OCI-LY7 (cell line): ENCODE measurements at regions not wholly inside any gene's neighbourhood (a gene's known extent, or its start where the extent isn't known, plus 50 kb on each side); places are given as distances from the start of the nearest gene placed in this dataset.

Experiments
- BruUV-seq: library from RNA; stranded (reverse); fragments of 400-500 nt; replicated peaks from 2 replicates; lab custom pipeline; 2021; lab: Mats Ljungman, UMichigan
- CTCF ChIA-PET: fragments of 300-600 bp; sonication (Branson Sonifier 250); formaldehyde crosslinking; loops from one replicate; lab custom pipeline; 2022; ENCODE audit warnings: antibody characterized with exemption; ENCODE audit not compliant: unreplicated experiment; lab: Charles Lee
- POLR2A ChIA-PET: fragments of 300-600 bp; sonication (Branson Sonifier 250); formaldehyde crosslinking; loops from one replicate; lab custom pipeline; 2022; ENCODE audit warnings: antibody characterized with exemption; lab: Charles Lee
- DNase-seq: peaks from one replicate; pipeline ENCODE4 v3.0.0-alpha.2; 2015; ENCODE audit warnings: low spot score
- H2AFZ ChIP-seq: fragments of 200-600 bp; sonication (generic), shearing (Covaris generic); 2 replicates; pipeline ENCODE4 v1.6.1; 2014; ENCODE audit warnings: mild to moderate bottlenecking, antibody characterized with exemption, low read length, moderate library complexity
- H3K27ac ChIP-seq: fragments of 200-600 bp; sonication (generic); 2 replicates; pipeline ENCODE4 v1.5.1; 2014; ENCODE audit warnings: mixed run types, low read depth, mild to moderate bottlenecking, moderate library complexity, low read length, inconsistent platforms; ENCODE audit not compliant: poor library complexity, severe bottlenecking
- H3K36me3 ChIP-seq: fragments of 200-600 bp; sonication (generic); 2 replicates; pipeline ENCODE4 v1.6.1; 2014; ENCODE audit warnings: mild to moderate bottlenecking, antibody characterized with exemption, low read length, moderate library complexity, mixed read lengths; ENCODE audit not compliant: insufficient read depth
- H3K4me1 ChIP-seq: fragments of 200-600 bp; sonication (generic); 2 replicates; pipeline ENCODE4 v1.5.1; 2014; ENCODE audit warnings: mild to moderate bottlenecking, low read length; ENCODE audit not compliant: insufficient read depth, poor library complexity, severe bottlenecking
- H3K4me2 ChIP-seq: fragments of 200-600 bp; sonication (generic); 2 replicates; pipeline ENCODE4 v1.6.1; 2014; ENCODE audit warnings: mild to moderate bottlenecking, low read length
- H3K4me3 ChIP-seq: fragments of 200-600 bp; sonication (generic); 2 replicates; pipeline ENCODE4 v1.5.1; 2014; ENCODE audit warnings: mild to moderate bottlenecking, low read depth, low read length; ENCODE audit not compliant: poor library complexity, severe bottlenecking
- H3K79me2 ChIP-seq: fragments of 200-600 bp; sonication (generic); 2 replicates; pipeline ENCODE4 v1.6.1; 2016; ENCODE audit warnings: low read depth, mild to moderate bottlenecking, low read length, moderate library complexity, mixed read lengths; ENCODE audit not compliant: insufficient read depth
- H3K9me2 ChIP-seq: fragments of 200-600 bp; sonication (generic); 2 replicates; pipeline ENCODE4 v1.6.1; 2016; ENCODE audit warnings: mild to moderate bottlenecking, low read length, mixed read lengths; ENCODE audit not compliant: insufficient read depth
- H3K9me3 ChIP-seq: fragments of 200-600 bp; sonication (generic); 2 replicates; pipeline ENCODE4 v1.6.1; 2014; ENCODE audit warnings: mild to moderate bottlenecking, mixed run types, low read length, mixed read lengths
- H4K20me1 ChIP-seq: fragments of 200-600 bp; sonication (generic); 2 replicates; pipeline ENCODE4 v1.6.1; 2014; ENCODE audit warnings: mild to moderate bottlenecking, antibody characterized with exemption, low read length, moderate library complexity, mixed read lengths; ENCODE audit not compliant: insufficient read depth
- EZH2phosphoT487 ChIP-seq: fragments of 200-600 bp; sonication (generic); IDR thresholded peaks from 2 replicates; pipeline ENCODE4 v1.6.1; 2018; ENCODE audit warnings: low read depth, borderline replicate concordance, mild to moderate bottlenecking, mixed run types, antibody characterized with exemption, low read length, moderate library complexity, mixed read lengths
- intact Hi-C: fragments of 100-400 bp; cut with micrococcal nuclease; formaldehyde crosslinking; loops from one replicate; pipeline ENCODE4 v1.10.0; 2022; ENCODE audit not compliant: unreplicated experiment
- TF ChIP-seq, protein P1 (sequence below): fragments of 200-600 bp; sonication (generic); conservative IDR thresholded peaks from 2 replicates; pipeline ENCODE4 v1.5.1; 2014; ENCODE audit warnings: mild to moderate bottlenecking, antibody characterized with exemption, low read length, moderate library complexity, mixed read lengths

DNA sequence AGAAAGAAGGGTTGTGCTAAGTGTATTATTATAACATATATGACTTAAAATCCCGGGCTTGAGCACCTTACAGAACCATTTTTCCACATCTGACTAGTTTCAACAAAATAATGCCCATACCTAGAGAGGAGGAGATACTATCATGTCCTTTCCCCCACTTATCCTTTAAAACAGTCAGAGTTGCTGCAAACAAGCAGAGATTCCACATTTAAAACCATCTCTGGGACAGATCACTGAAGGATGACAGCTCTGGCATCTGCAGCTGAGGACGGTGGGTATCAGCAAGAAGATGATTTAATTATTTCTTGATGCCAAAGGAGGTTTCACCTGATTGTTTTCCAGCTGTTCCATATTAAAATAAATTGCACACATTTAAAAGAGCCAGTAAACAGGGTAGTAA is 328.0 kb upstream of the TMTC1 start:
- H3K4me2 ChIP-seq = no peak overlapping the region
- no peak for DNase-seq
- no peaks in the 10 kb centered on the region for H3K9me3 ChIP-seq
- no peak for TF ChIP-seq EZH2phosphoT487
- TF ChIP-seq, protein P1, sequence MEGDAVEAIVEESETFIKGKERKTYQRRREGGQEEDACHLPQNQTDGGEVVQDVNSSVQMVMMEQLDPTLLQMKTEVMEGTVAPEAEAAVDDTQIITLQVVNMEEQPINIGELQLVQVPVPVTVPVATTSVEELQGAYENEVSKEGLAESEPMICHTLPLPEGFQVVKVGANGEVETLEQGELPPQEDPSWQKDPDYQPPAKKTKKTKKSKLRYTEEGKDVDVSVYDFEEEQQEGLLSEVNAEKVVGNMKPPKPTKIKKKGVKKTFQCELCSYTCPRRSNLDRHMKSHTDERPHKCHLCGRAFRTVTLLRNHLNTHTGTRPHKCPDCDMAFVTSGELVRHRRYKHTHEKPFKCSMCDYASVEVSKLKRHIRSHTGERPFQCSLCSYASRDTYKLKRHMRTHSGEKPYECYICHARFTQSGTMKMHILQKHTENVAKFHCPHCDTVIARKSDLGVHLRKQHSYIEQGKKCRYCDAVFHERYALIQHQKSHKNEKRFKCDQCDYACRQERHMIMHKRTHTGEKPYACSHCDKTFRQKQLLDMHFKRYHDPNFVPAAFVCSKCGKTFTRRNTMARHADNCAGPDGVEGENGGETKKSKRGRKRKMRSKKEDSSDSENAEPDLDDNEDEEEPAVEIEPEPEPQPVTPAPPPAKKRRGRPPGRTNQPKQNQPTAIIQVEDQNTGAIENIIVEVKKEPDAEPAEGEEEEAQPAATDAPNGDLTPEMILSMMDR = no peak
- no peak overlapping the region for H3K27ac ChIP-seq
- no peaks in the 10 kb centered on the region for H4K20me1 ChIP-seq
- H3K4me3 ChIP-seq = no peak overlapping the region
- BruUV-seq = no TSS peak
- intact Hi-C loops = no loop called here
- H3K9me2 ChIP-seq = no peaks in the 10 kb centered on the region
- CTCF ChIA-PET = no interaction called here
- H3K4me1 ChIP-seq = no peaks in the 10 kb centered on the region
- no peaks in the 10 kb centered on the region for H3K36me3 ChIP-seq
- POLR2A ChIA-PET = interaction anchor here (0.6 kb wide), 1 partner anchor 558 kb away, joined by 4 read pairs; no protein-coding TSS in a partner anchor
- H3K79me2 ChIP-seq = no peaks in the 10 kb centered on the region
- H2AFZ ChIP-seq = no peak overlapping the region

DNA sequence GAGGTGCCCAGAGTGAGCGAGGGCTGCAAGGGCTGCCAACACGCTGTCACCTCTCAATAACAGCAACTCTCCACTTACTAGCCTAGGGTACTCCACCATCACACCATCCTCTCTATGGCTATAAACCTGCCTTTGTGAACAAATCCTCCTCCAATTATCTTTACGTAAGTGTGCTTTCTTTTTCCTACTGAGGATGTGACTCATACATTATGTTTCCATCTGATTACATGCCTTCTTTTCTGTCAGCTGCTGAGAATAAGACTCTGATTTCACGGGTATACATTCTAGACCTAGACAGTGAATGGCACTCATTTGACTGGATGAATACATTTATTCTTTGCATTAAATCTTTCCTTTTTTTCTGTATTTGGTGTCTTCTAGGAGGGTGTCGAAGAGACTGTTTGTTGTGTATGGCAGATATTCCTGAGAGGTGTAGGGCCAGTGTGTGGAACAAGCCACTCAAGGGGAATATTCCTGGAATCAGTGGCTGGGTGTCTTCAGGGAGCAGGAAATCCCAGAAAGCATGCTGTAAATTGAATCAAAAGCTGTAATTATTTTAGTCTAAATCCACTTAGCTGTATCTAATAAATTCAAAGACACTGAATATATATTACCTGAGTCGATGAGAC is 327.3 kb upstream of the TMTC1 start:
- H3K4me1 ChIP-seq = no peaks in the 10 kb centered on the region
- no peaks in the 10 kb centered on the region for H3K9me3 ChIP-seq
- no peak overlapping the region for H3K4me3 ChIP-seq
- H3K27ac ChIP-seq = no peak overlapping the region
- intact Hi-C loops = no loop called here
- no peaks in the 10 kb centered on the region for H4K20me1 ChIP-seq
- H3K36me3 ChIP-seq = no peaks in the 10 kb centered on the region
- no peak overlapping the region for H3K4me2 ChIP-seq
- BruUV-seq = no TSS peak
- H3K79me2 ChIP-seq = no peaks in the 10 kb centered on the region
- TF ChIP-seq, protein P1 = no peak
- no peak for TF ChIP-seq EZH2phosphoT487
- DNase-seq = no peak
- H2AFZ ChIP-seq = no peak overlapping the region
- CTCF ChIA-PET = no interaction called here
- POLR2A ChIA-PET = interaction anchor here (0.6 kb wide), 1 partner anchor 557 kb away, joined by 4 read pairs; no protein-coding TSS in a partner anchor
- no peaks in the 10 kb centered on the region for H3K9me2 ChIP-seq

DNA sequence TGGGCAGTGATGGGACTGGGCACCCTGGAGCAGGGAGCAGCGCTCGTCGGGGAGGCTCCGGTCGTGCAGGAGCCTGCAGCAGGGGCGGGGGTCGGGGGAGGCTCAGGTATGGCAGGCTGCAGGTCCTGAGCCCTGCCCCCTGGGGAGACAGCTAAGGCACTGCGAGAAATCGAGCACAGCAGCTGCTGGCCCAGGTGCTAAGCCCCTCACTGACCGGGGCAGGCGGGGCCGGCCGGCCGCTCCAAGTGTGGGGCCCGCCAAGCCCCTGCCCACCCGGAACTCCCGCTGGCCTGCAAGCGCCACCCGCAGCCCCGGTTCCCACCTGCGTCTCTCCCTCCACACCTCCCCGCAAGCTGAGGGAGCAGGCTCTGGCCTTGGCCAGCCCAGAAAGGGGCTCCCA is 326.8 kb upstream of the TMTC1 start:
- no peak overlapping the region for H2AFZ ChIP-seq
- H3K9me2 ChIP-seq = no peaks in the 10 kb centered on the region
- H3K79me2 ChIP-seq = no peaks in the 10 kb centered on the region
- no peak overlapping the region for H3K4me2 ChIP-seq
- H3K4me1 ChIP-seq = no peaks in the 10 kb centered on the region
- H3K27ac ChIP-seq = no peak overlapping the region
- no peak for TF ChIP-seq EZH2phosphoT487
- TF ChIP-seq, protein P1 = no peak
- no peak for DNase-seq
- POLR2A ChIA-PET = no interaction called here
- H4K20me1 ChIP-seq = no peaks in the 10 kb centered on the region
- no peaks in the 10 kb centered on the region for H3K36me3 ChIP-seq
- no TSS peak for BruUV-seq
- intact Hi-C loops = no loop called here
- CTCF ChIA-PET = no interaction called here
- no peaks in the 10 kb centered on the region for H3K9me3 ChIP-seq
- no peak overlapping the region for H3K4me3 ChIP-seq
